Dermis microvascular lymphatic vessel endothelial cell (primary cell): ENCODE measurements at regions not wholly inside any gene's neighbourhood (a gene's known extent, or its start where the extent isn't known, plus 50 kb on each side); places are given as distances from the start of the nearest gene placed in this dataset.

ENCODE experiments used
- DNase-seq, 2 donors: peaks; one replicate each; pipeline versions ENCODE4 v3.0.0 to v3.0.0-alpha.2; 2010; ENCODE audit warnings: low read depth in 2 of 2

DNA sequence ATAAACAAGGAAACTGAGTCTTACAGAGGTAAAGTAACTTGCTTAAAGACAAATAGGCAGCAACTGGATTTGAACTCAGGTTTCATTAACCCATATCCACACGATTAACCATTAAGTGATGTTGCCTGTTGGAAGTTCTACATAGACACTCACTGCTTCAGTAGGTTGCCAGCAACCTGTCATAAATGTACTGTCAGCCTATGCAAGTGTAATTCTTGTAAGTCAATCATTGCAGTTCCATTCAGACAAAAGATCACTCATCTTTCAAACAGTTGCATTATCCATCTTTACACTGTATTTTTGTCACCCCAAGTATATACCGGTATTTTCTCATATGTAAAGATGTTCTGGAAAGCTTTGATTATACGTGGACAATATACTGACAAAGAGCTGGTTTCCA is 676.9 kb upstream of the PCDH20 start:
- no peak for DNase-seq

DNA sequence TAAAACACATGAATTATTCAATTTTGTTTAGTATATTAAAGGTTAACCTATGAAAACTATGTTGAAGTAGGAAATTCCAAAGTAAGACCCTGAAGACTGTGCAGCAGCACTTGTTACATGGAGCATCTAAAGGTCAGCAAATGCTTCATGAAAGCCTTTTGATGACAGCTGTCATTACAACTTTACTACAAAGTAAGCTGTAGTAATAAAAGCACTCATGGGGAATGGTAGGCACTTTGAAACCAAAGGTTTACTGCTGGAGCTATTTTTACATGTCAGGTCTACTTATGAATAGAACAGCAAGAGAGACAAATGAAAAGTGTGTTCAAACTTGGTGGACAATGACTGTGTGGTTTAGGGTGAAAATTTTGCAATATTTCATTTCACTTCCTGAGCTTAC is 672.5 kb upstream of the PCDH20 start:
- no peak for DNase-seq

DNA sequence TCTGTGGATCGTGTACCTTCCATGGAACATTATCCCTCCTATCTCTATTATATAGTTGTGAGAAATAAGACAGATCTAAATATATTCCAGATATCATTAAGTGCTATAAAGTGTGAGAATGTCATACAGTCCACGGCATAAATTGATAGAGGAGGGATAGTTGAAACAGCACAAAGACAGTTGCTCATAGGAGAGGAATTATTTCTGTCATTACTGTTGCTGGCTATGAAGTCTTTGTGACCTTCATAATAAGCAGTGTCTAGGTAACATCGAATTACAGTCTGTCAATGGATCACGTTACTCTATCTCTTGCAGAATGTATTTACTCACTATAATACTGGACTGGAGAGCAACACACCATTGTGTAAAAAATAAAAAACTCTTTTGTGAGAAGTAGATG is 671.5 kb upstream of the PCDH20 start:
- DNase-seq: no peak

DNA sequence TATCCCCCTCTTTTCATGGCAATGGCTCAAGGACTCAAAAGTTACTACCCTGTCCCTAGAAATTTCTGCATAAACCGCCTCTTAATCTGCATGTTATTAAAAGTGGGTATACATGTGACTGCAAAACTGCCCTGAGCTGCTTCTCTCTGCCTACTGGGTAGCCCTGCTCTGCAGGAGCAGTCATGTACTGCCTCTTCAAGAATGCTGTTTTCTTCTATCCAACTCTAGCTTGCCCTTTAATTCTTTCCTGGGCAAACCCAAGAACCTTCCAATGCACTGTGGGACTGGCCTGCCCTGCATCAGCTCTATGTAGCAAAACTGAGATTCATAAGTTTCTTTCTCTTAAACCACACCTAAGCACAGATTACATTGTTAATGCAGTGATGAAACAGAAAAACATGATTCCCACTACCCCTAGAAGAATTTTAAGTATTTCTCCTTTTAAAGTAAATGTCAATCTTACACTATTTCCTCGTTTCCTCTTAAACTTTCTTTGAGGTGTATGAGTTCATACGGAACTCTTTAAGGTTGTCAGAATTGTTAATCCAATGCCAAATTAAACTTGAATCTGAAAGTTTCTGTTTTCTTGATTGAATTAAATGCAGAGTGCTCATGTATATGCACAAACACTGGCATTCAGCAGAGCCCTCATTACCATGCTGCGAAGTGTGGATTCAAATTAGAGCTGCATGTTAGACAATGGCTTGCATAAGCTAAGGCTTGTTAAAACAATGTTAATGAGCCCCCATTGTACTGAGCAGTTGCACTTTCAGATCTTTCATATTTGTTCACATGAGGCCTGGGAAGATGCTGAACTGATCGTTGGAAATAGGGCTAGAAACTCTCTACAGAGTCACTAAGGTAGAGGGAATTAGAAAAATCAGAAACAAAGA is 669.9 kb upstream of the PCDH20 start:
- DNase-seq: no peak

- no peak for DNase-seq
These were observed 669.1 kb upstream of the PCDH20 start for GRCh38 chr13:62084728-62085127.

- no peak for DNase-seq
These were observed 652.2 kb upstream of the PCDH20 start for GRCh38 chr13:62067821-62068220.

DNA sequence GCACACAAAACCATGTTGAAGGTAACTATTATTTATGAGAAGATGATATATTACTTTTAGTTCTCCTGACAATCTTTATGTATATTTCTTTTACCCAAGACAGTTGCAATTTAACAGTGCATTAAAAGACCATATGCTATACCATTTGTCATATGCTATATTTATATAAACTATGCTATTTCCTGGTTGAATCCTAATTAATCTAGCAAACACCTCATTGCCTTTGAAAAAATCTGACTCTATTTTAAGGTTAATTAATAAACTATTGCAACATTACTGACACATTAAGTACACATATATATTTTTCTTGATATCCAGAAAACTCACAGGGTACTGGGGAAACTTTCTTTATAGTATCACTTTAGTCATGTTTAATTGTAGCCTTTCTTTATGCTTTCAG is 649.4 kb upstream of the PCDH20 start:
- no peak for DNase-seq

GRCh38 chr13:62061751-62062150 is 646.1 kb upstream of the PCDH20 start:
- DNase-seq: no peak

GRCh38 chr13:62060570-62060969 is 644.9 kb upstream of the PCDH20 start:
- no peak for DNase-seq

DNA sequence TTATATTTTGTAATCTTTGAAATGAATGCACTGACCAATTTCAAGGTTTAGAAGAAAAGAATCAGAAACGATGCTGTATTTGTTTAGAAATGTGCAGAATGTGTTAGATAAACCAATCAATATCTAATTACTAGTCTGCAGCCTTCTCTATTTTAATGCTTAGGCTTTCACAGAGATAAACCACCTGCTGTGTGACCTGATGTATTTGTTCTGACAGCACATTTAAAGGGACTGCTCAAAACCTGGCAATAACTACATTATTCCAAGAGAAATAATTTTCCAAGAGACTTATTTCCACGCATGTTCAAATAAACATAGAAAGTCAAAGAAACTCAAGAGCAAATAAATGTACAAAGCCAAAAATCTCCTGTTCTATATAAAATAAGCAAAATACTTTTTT is 641.6 kb upstream of the PCDH20 start:
- no peak for DNase-seq

- DNase-seq: no peak
These were observed 634.3 kb upstream of the PCDH20 start for GRCh38 chr13:62049992-62050391.

- no peak for DNase-seq
These were observed 630.9 kb upstream of the PCDH20 start for GRCh38 chr13:62046512-62046911.

- DNase-seq: no peak
These were observed 628.0 kb upstream of the PCDH20 start for GRCh38 chr13:62043600-62043999.

GRCh38 chr13:62040806-62041205 is 625.2 kb upstream of the PCDH20 start:
- DNase-seq: no peak

DNA sequence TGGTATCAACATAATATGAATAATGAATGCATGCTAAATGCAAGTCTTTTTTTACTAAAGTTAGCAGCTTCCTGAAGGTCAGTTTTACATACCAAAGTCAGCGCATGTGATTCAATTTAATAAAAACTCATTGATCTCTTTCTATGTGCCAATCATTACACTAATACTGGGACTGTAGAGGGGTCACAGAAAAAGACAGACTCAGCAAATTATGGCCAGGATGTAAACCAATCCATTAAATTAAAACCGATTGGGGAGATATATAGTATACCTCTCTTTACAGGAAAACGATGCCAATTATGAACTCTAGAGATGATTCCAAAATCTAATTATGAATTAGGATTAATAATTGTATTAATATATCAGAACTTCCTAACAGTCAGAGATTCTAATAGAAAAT is 624.4 kb upstream of the PCDH20 start:
- DNase-seq: no peak

GRCh38 chr13:62038214-62038613 is 622.6 kb upstream of the PCDH20 start:
- DNase-seq: no peak

- no peak for DNase-seq
These were observed 620.3 kb upstream of the PCDH20 start for GRCh38 chr13:62035981-62036380.

DNA sequence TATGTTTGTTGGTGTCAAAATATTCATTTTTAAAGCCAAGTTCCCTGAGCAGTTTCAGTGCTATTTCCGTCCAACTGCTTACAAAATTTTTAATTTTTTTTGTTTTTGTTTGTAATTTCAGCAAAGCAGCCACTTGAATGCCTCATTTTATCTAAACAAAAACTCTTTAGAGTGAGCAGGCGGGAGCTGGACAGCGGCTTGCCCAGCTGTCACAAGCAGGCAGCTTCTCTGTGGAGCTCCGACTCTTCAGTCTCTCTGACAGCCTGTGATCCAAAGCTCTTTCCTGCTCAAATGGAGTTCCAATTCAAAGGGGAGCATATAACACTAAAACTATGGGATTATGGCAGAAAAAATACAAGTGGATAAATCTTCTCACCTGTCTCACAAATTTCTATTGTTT is 618.3 kb upstream of the PCDH20 start:
- DNase-seq: no peak

DNA sequence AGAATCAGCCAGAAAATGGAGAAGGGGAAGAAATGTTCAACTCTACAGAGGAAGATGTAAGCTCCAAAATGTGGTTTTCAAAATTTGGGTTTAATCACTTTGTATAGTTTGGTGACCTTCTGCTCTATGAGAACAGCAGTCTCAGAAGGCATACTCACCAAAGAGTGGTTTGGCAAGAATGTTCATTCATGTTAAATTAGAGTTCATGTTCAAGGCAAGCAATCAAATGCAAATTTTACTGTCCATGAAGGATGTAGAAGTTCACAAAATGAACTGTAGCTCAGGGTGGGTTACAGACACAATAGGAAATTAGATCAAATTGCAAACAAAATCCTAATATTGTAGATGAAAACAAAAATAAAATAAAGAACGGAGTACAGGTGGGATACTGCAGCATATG is 606.7 kb upstream of the PCDH20 start:
- no peak for DNase-seq

DNA sequence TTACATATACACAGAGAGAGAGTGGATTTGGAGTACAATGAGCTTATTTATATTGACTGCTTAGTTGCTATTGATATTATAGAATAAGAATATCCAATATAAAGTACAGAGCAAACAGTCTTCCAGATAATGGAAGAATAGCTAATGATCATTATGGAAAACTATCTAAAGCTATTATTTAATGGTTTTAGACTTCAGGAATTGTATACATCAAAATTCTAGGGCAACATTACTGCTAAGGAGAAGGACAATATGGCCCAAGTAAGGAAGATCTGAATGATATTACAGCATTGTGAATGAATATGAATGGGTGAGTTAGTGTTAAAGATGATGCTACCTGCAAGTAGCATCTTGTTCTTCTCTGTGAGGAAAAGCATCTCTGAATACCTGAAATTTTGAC is 604.2 kb upstream of the PCDH20 start:
- DNase-seq: no peak

DNA sequence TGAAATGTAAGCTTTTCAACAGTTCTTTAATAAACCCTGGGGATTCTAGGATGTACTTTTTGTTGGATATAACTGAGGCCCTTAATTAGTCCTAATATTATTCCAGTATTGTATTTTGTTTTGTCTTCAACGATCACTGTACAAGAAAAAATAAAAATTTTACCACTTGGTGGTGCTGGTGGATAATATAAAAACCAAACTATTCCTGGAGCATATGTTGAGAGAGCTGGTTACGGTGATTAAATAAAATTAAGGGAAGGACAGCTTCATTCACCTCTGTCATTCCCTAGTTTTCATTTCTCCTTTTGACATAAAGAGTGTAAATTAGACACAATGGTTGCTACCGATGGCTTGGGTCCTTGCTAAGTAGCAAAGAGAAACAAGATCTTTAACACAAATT is 598.6 kb upstream of the PCDH20 start:
- no peak for DNase-seq

DNA sequence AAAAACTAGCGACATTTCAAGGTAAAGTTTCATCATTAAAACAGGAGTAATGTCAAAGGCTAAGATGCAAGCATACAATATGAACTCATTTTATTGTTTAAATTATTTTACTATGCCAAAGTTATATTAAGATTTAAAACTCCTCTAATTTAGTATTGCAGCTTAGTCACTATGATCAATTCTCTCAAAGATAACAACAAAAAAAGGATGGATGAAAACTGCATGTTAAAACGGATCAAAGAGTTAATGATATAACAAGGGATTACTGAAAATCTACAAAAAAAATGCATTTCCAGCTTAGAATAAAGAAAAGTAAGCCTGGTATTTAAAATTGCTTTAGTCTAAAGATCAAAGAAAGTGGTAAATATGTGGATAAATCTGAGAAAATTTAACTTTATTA is 587.8 kb upstream of the PCDH20 start:
- no peak for DNase-seq

DNA sequence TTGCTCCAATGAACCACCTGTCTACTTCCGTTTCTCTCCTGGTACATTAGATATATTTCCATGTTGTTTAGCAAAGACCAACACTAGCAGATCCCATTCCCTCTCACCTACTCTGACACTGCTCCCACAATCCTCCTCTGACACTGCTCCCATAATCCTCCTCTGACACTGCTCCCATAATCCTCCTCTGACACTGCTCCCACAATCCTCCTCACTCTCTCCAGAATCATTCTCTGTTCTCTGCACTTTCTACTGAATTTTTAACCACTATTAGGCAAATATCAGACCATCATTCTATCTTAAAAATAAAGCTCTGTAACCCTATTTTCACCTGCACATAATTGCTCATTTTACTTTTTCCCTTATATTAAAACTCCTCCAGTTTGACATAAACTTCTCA is 578.5 kb upstream of the PCDH20 start:
- DNase-seq: no peak

DNA sequence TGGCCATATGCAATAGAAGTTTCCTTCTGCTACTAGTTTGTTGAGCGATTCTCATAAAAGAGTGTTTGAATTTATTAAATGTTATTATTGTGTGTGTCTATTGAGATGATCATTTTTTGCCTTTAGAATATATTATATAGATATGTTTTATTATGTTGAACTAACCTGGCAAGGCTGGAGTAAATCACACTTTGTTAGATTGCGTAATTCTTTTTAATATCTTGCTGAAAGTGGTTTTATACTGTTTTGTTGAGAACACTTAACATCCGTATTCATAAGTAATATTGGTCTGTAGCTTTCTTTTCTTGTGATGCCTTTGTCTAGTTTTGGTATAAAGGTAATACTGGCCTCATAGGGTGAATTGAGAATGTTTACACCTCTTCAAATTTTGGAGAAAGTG is 574.3 kb upstream of the PCDH20 start:
- DNase-seq: no peak
